SK-N-SH (cell line): ENCODE measurements at regions not wholly inside any gene's neighbourhood (a gene's known extent, or its start where the extent isn't known, plus 50 kb on each side); places are given as distances from the start of the nearest gene placed in this dataset.

Experiments used
- CTCF ChIA-PET: fragments of 300-600, 350-600 bp; formaldehyde crosslinking; extraction: SDS; loops from one replicate; lab custom pipeline; 2021; lab: Yijun Ruan, JAX
- POLR2A ChIA-PET: fragments of 350-600 bp; sonication (Branson Sonifier 250); formaldehyde crosslinking; extraction: SDS; loops from one replicate; lab custom pipeline; 2020; ENCODE audit warnings: antibody characterized with exemption, inconsistent platforms; lab: Yijun Ruan, JAX
- DNase-seq: peaks from one replicate; pipeline ENCODE4 v3.0.0; 2012
- H2AFZ ChIP-seq: fragments of 200-600 bp; sonication (generic); 2 replicates; pipeline ENCODE4 v1.8.1; 2016; ENCODE audit warnings: antibody characterized with exemption, mild to moderate bottlenecking, low read depth
- H3F3A ChIP-seq: fragments of 200-600 bp; sonication (generic); replicated peaks from 2 replicates; pipeline ENCODE3; 2016; ENCODE audit warnings: antibody characterized with exemption, mild to moderate bottlenecking; ENCODE audit not compliant: insufficient read depth
- H3K27ac ChIP-seq, 2 experiments: fragments of 200-500 bp in 1 of 2; fragments of 200-600 bp in 1 of 2; sonication (Bioruptor generic) in 1 of 2; sonication (generic), shearing (Covaris generic) in 1 of 2; 2 replicates each; pipeline versions ENCODE4 v1.5.1 to v1.6.1; 2014 to 2016; ENCODE audit warnings: low read depth in 2 of 2, inconsistent platforms in 1 of 2, low read length in 1 of 2, mild to moderate bottlenecking in 1 of 2, mixed read lengths in 1 of 2
- H3K27me3 ChIP-seq: fragments of 200-600 bp; sonication (generic), shearing (Covaris generic); 2 replicates; pipeline ENCODE4 v1.6.1; 2016; ENCODE audit warnings: mixed run types; ENCODE audit not compliant: insufficient read depth
- H3K36me3 ChIP-seq, 2 experiments: fragments of 200-500 bp in 1 of 2; fragments of 200-600 bp in 1 of 2; sonication (Bioruptor generic) in 1 of 2; sonication (generic) in 1 of 2; replicated peaks in 1 of 2; 2 replicates each; pipeline versions ENCODE3 to v1.5.1; 2014 to 2016; ENCODE audit warnings: low read length in 1 of 2, mild to moderate bottlenecking in 1 of 2; ENCODE audit not compliant: insufficient read depth in 2 of 2, control insufficient read depth in 1 of 2
- H3K4me1 ChIP-seq, 2 experiments: fragments of 200-500 bp in 1 of 2; fragments of 200-600 bp in 1 of 2; sonication (Bioruptor generic) in 1 of 2; sonication (generic), shearing (Covaris generic) in 1 of 2; 2 replicates each; pipeline versions ENCODE4 v1.5.1 to v1.6.1; 2014 to 2016; ENCODE audit warnings: low read depth in 1 of 2, low read length in 1 of 2, mixed run types in 1 of 2; ENCODE audit not compliant: insufficient read depth in 2 of 2, control insufficient read depth in 1 of 2
- H3K4me2 ChIP-seq: fragments of 200-600 bp; sonication (generic), shearing (Covaris generic); 2 replicates; pipeline ENCODE4 v1.6.1; 2017; ENCODE audit warnings: mixed run types
- H3K4me3 ChIP-seq, 2 experiments: fragments of 200-500 bp in 1 of 2; fragments of 200-600 bp in 1 of 2; sonication (Bioruptor generic) in 1 of 2; sonication (generic), shearing (Covaris generic) in 1 of 2; 2 replicates each; pipeline versions ENCODE4 v1.5.1 to v1.8.1; 2014 to 2016; ENCODE audit warnings: low read depth in 2 of 2, inconsistent platforms in 1 of 2, low read length in 1 of 2, mild to moderate bottlenecking in 1 of 2, mixed read lengths in 1 of 2, moderate library complexity in 1 of 2
- H3K79me2 ChIP-seq: fragments of 200-600 bp; sonication (generic); 2 replicates; pipeline ENCODE4 v1.8.1; 2017; ENCODE audit warnings: mild to moderate bottlenecking; ENCODE audit not compliant: insufficient read depth
- H3K9ac ChIP-seq: fragments of 200-600 bp; sonication (generic); 2 replicates; pipeline ENCODE4 v1.6.1; 2017; ENCODE audit warnings: mixed run types
- H3K9me2 ChIP-seq: fragments of 200-600 bp; sonication (generic); 2 replicates; pipeline ENCODE4 v1.6.1; 2017; ENCODE audit warnings: mixed run types
- H3K9me3 ChIP-seq: fragments of 200-600 bp; sonication (generic); 2 replicates; pipeline ENCODE4 v1.6.1; 2017; ENCODE audit warnings: mixed run types, mild to moderate bottlenecking, moderate library complexity
- H4K20me1 ChIP-seq: fragments of 200-600 bp; sonication (generic); 2 replicates; pipeline ENCODE4 v1.6.1; 2017; ENCODE audit warnings: mild to moderate bottlenecking, mixed run types; ENCODE audit not compliant: insufficient read depth
- ELF1 ChIP-seq: IDR thresholded peaks from 2 replicates; pipeline ENCODE4 v1.4.0; 2012
- FOSL2 ChIP-seq: IDR thresholded peaks from 2 replicates; pipeline ENCODE4 v1.4.0; 2012; ENCODE audit warnings: low read depth, mild to moderate bottlenecking, moderate library complexity, borderline replicate concordance
- FOXM1 ChIP-seq: IDR thresholded peaks from 2 replicates; pipeline ENCODE4 v1.4.0; 2012; ENCODE audit warnings: low read depth, mild to moderate bottlenecking
- GATA2 ChIP-seq: sonication (generic); formaldehyde crosslinking; IDR thresholded peaks from 2 replicates; pipeline ENCODE4 v1.5.0; 2020; ENCODE audit warnings: mild to moderate bottlenecking, missing genetic modification reagents
- MEF2A ChIP-seq: IDR thresholded peaks from 2 replicates; pipeline ENCODE4 v1.4.0; 2012; ENCODE audit warnings: low read depth, borderline replicate concordance
- MXI1 ChIP-seq: IDR thresholded peaks from 2 replicates; pipeline ENCODE4 v1.6.1; 2012; ENCODE audit warnings: mild to moderate bottlenecking, low read depth, low read length, improper control_type of control experiment
- NFIC ChIP-seq: IDR thresholded peaks from 2 replicates; pipeline ENCODE4 v1.4.0; 2012; ENCODE audit warnings: borderline replicate concordance
- RAD21 ChIP-seq: IDR thresholded peaks from 2 replicates; pipeline ENCODE4 v1.6.1; 2012; ENCODE audit warnings: mild to moderate bottlenecking, low read length
- RFX5 ChIP-seq: IDR thresholded peaks from 2 replicates; pipeline ENCODE4 v1.6.1; 2012; ENCODE audit warnings: mild to moderate bottlenecking, improper control_type of control experiment, low read length
- RXRA ChIP-seq: IDR thresholded peaks from 2 replicates; pipeline ENCODE4 v1.4.0; 2012; ENCODE audit warnings: low read depth, mild to moderate bottlenecking, borderline replicate concordance
- SIN3A ChIP-seq: IDR thresholded peaks from 2 replicates; pipeline ENCODE4 v1.6.1; 2012; ENCODE audit warnings: low read depth, mild to moderate bottlenecking, low read length, moderate library complexity, borderline replicate concordance
- TEAD4 ChIP-seq: IDR thresholded peaks from 2 replicates; pipeline ENCODE4 v1.4.0; 2012; ENCODE audit warnings: mild to moderate bottlenecking, borderline replicate concordance; ENCODE audit not compliant: insufficient read depth
- YY1 ChIP-seq: IDR thresholded peaks from 2 replicates; pipeline ENCODE4 v1.4.0; 2012; ENCODE audit warnings: low read depth, mild to moderate bottlenecking
- WGBS: methylation state at CpG from one replicate; pipeline ENCODE4 v1.1.6; 2017; ENCODE audit warnings: low lambda C conversion rate; 5-methylcytosine and 5-hydroxymethylcytosine counted together
- TF ChIP-seq, protein P1 (sequence below): IDR thresholded peaks from 2 replicates; pipeline ENCODE4; 2012
- TF ChIP-seq, protein P2 (sequence below): fragments of 150-350 bp; IDR thresholded peaks from 2 replicates; pipeline ENCODE4 v1.6.1; 2017; ENCODE audit warnings: antibody characterized with exemption, low read length, low read depth, borderline replicate concordance
- TF ChIP-seq, protein P3 (sequence below): IDR thresholded peaks from 2 replicates; pipeline ENCODE4 v1.4.0; 2012; ENCODE audit warnings: low read depth, borderline replicate concordance
- TF ChIP-seq, protein P4 (sequence below): IDR thresholded peaks from 2 replicates; pipeline ENCODE4 v1.6.1; 2012; ENCODE audit warnings: mild to moderate bottlenecking, low read depth, low read length, moderate library complexity

DNA sequence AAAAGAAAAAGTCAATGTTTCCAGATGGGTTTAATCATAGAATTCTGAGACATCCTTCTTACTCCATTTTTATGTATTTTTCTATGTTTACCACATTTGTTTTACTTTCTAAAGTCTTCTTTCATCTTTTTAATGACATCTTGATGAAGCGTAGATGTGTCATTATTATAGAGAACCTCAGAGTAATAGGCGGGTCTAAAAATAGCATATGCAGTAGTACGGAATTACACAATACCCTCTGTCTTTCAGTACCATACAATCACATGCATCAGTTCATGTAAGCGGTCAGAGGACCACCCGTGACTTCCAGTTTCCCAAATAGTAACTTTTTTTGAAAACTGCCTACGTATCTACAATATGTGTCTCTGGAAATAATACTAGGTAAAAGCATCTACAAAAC, 224.0 kb downstream of the PLOD2 start:
- no peak overlapping the region for H3K27ac ChIP-seq
- no peaks in the 10 kb centered on the region for H3K9me3 ChIP-seq
- WGBS = 11% methylated on average over 6 of the region's 6 CpGs
- no peaks in the 10 kb centered on the region for H3K4me1 ChIP-seq
- no peaks in the 10 kb centered on the region for H3F3A ChIP-seq
- H3K9ac ChIP-seq = no peak overlapping the region
- H3K27me3 ChIP-seq = no peaks in the 10 kb centered on the region
- H3K79me2 ChIP-seq = no peaks in the 10 kb centered on the region
- no peak overlapping the region for H3K4me3 ChIP-seq
- H3K4me2 ChIP-seq = no peak overlapping the region
- TF ChIP-seq YY1 = no peak
- no peak for TF ChIP-seq FOXM1
- no peak for TF ChIP-seq RXRA
- no peak for TF ChIP-seq FOSL2
- no peak for TF ChIP-seq TEAD4
- TF ChIP-seq MXI1 = no peak
- no peak for TF ChIP-seq RAD21
- no peak for TF ChIP-seq ELF1
- TF ChIP-seq, protein P1, sequence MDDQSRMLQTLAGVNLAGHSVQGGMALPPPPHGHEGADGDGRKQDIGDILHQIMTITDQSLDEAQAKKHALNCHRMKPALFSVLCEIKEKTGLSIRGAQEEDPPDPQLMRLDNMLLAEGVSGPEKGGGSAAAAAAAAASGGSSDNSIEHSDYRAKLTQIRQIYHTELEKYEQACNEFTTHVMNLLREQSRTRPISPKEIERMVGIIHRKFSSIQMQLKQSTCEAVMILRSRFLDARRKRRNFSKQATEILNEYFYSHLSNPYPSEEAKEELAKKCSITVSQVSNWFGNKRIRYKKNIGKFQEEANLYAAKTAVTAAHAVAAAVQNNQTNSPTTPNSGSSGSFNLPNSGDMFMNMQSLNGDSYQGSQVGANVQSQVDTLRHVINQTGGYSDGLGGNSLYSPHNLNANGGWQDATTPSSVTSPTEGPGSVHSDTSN = no peak
- TF ChIP-seq, protein P2, sequence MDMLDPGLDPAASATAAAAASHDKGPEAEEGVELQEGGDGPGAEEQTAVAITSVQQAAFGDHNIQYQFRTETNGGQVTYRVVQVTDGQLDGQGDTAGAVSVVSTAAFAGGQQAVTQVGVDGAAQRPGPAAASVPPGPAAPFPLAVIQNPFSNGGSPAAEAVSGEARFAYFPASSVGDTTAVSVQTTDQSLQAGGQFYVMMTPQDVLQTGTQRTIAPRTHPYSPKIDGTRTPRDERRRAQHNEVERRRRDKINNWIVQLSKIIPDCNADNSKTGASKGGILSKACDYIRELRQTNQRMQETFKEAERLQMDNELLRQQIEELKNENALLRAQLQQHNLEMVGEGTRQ = no peak
- no peak for TF ChIP-seq NFIC
- TF ChIP-seq GATA2 (CRISPR knock-in tag) = no peak
- no peak for TF ChIP-seq SIN3A
- no peak for TF ChIP-seq MEF2A
- no peak for TF ChIP-seq RFX5
- TF ChIP-seq, protein P3, sequence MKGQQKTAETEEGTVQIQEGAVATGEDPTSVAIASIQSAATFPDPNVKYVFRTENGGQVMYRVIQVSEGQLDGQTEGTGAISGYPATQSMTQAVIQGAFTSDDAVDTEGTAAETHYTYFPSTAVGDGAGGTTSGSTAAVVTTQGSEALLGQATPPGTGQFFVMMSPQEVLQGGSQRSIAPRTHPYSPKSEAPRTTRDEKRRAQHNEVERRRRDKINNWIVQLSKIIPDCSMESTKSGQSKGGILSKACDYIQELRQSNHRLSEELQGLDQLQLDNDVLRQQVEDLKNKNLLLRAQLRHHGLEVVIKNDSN = no peak
- TF ChIP-seq, protein P4, sequence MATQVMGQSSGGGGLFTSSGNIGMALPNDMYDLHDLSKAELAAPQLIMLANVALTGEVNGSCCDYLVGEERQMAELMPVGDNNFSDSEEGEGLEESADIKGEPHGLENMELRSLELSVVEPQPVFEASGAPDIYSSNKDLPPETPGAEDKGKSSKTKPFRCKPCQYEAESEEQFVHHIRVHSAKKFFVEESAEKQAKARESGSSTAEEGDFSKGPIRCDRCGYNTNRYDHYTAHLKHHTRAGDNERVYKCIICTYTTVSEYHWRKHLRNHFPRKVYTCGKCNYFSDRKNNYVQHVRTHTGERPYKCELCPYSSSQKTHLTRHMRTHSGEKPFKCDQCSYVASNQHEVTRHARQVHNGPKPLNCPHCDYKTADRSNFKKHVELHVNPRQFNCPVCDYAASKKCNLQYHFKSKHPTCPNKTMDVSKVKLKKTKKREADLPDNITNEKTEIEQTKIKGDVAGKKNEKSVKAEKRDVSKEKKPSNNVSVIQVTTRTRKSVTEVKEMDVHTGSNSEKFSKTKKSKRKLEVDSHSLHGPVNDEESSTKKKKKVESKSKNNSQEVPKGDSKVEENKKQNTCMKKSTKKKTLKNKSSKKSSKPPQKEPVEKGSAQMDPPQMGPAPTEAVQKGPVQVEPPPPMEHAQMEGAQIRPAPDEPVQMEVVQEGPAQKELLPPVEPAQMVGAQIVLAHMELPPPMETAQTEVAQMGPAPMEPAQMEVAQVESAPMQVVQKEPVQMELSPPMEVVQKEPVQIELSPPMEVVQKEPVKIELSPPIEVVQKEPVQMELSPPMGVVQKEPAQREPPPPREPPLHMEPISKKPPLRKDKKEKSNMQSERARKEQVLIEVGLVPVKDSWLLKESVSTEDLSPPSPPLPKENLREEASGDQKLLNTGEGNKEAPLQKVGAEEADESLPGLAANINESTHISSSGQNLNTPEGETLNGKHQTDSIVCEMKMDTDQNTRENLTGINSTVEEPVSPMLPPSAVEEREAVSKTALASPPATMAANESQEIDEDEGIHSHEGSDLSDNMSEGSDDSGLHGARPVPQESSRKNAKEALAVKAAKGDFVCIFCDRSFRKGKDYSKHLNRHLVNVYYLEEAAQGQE = no peak
- TF ChIP-seq, all 33 proteins: peak for 0
- Histone ChIP-seq H2AFZ (no peak overlapping the region), H4K20me1 (no peaks in the 10 kb centered on the region), H3K9me2 (no peaks in the 10 kb centered on the region), H3K36me3 (no peaks in the 10 kb centered on the region)
- ChIA-PET CTCF (no interaction called here), POLR2A (no interaction called here)
- DNase-seq = no peak
